ENCODE measurements at regions not wholly inside any gene's neighbourhood (a gene's known extent, or its start where the extent isn't known, plus 50 kb on each side); places are given as distances from the start of the nearest gene placed in this dataset.

GRCh38 chr14:95034788-95035187, 122.5 kb downstream of the DICER1 start:
- no peak overlapping the region for H2BK15ac ChIP-seq (ENCODE audit: low read depth, low read length)
- H3K36me3 Mint-ChIP-seq (ENCODE audit: insufficient read depth in 1 of 3, low read depth in 3 of 3), result peaks cover 0 to 6% (median 0%) of the 10 kb centered on the region in 3 experiments; a peak in 3 of 7 replicates
- no peaks in the 10 kb centered on the region for H3K4me1 ChIP-seq (ENCODE audit: insufficient read depth, low read length)
- H3K4me3 Mint-ChIP-seq, result no peak overlapping the region
- no peak overlapping the region for H3K9ac ChIP-seq (ENCODE audit: extremely low read depth, insufficient read length, low read length)
- no peak overlapping the region for H3K4ac ChIP-seq (ENCODE audit: low read depth, low read length)
- no peak overlapping the region for H2BK12ac ChIP-seq (ENCODE audit: insufficient read length, low read depth, low read length)
- no CpG with 5 or more reads among the region's 5 CpGs for WGBS (ENCODE audit: extremely low coverage, insufficient read length, low lambda C conversion rate)
- H4K5ac ChIP-seq (ENCODE audit: insufficient read length, low read depth, low read length), result no peak overlapping the region
- no peak overlapping the region for H2BK5ac ChIP-seq (ENCODE audit: insufficient read length, low read length)
- H3K27ac Mint-ChIP-seq, result no peak overlapping the region
- no peak for DNase-seq
- no peak overlapping the region for H2BK20ac ChIP-seq (ENCODE audit: low read depth, low read length, poor library complexity, severe bottlenecking)
- no peak overlapping the region for H4K91ac ChIP-seq (ENCODE audit: insufficient read length, low read depth, low read length)
- H2AK5ac ChIP-seq (ENCODE audit: insufficient read length, low read length), result no peak overlapping the region
- no peaks in the 10 kb centered on the region for H4K20me1 ChIP-seq (ENCODE audit: control insufficient read depth, insufficient read depth, insufficient read length)
- H3K79me1 ChIP-seq (ENCODE audit: insufficient read depth, low read depth, low read length, poor library complexity, severe bottlenecking), result no peaks in the 10 kb centered on the region
- H2AFZ ChIP-seq (ENCODE audit: low read length), result no peak overlapping the region
- peaks cover 8% of the 10 kb centered on the region for H3K27me3 Mint-ChIP-seq (ENCODE audit: low read depth)
- no peak overlapping the region for H2BK120ac ChIP-seq (ENCODE audit: low read depth, low read length, poor library complexity, severe bottlenecking)
- H3K56ac ChIP-seq (ENCODE audit: insufficient read length, low read depth, low read length), result no peak overlapping the region
- no peak overlapping the region for H3K14ac ChIP-seq (ENCODE audit: insufficient read depth, low read length)
- no peak overlapping the region for H3T11ph ChIP-seq (ENCODE audit: low read length)
- no peaks in the 10 kb centered on the region for H3K9me3 ChIP-seq (ENCODE audit: control insufficient read depth, low read depth, low read length)
- H3K4me1 Mint-ChIP-seq, result peaks cover 4 to 5% of the 10 kb centered on the region in 2 experiments; a peak in 2 of 4 replicates
- H4K8ac ChIP-seq (replicated peaks; ENCODE audit: insufficient read length, low read depth, low read length), result no peak overlapping the region
- H3K79me2 ChIP-seq (ENCODE audit: insufficient read depth, low read length), result no peaks in the 10 kb centered on the region
- no peak overlapping the region for H3K27ac ChIP-seq (ENCODE audit: insufficient read length, low read depth, low read length)
- TF ChIP-seq CTCF (conservative IDR thresholded peaks at IDR 0.05), result no peak
- peaks cover 12 to 16% of the 10 kb centered on the region in 2 experiments for H3K9me3 Mint-ChIP-seq
- no peaks in the 10 kb centered on the region for H3K23me2 ChIP-seq (ENCODE audit: insufficient read length, low read depth, low read length, poor library complexity, severe bottlenecking)
- H3K4me2 ChIP-seq (ENCODE audit: insufficient read depth, insufficient read length, low read length), result no peak overlapping the region
- no peak overlapping the region for H3K23ac ChIP-seq (ENCODE audit: insufficient read length, low read depth, low read length)
- H3K27me3 ChIP-seq (ENCODE audit: insufficient read depth, low read length), result no peaks in the 10 kb centered on the region
- H3K18ac ChIP-seq (ENCODE audit: insufficient read length, low read depth, low read length), result no peak overlapping the region

Measured in H9 (cell line).